GM23338 (cell line): ENCODE measurements at regions not wholly inside any gene's neighbourhood (a gene's known extent, or its start where the extent isn't known, plus 50 kb on each side); places are given as distances from the start of the nearest gene placed in this dataset.

Experiments
- ATAC-seq: fragments of 200-7000 bp; cut with Tn5 transposase; 3 replicates; pipeline ENCODE4 v1.9.1; 2020
- DNase-seq: peaks from one replicate; pipeline ENCODE4 v3.0.0-alpha.2; 2015; ENCODE audit warnings: low spot score
- H2AFZ ChIP-seq: fragments of 200-600 bp; sonication (generic); 2 replicates; pipeline ENCODE4 v1.8.0; 2016; ENCODE audit warnings: antibody characterized with exemption, mild to moderate bottlenecking, moderate library complexity
- H3F3A ChIP-seq: fragments of 200-600 bp; sonication (generic); replicated peaks from 2 replicates; pipeline ENCODE4 v1.8.0; 2017; ENCODE audit warnings: antibody characterized with exemption, mixed run types, low read depth
- H3K27ac ChIP-seq: fragments of 200-600 bp; sonication (generic); 2 replicates; pipeline ENCODE4 v1.6.1; 2016; ENCODE audit warnings: low read depth
- H3K27me3 ChIP-seq: fragments of 200-600 bp; sonication (generic); 2 replicates; pipeline ENCODE4 v1.8.0; 2016; ENCODE audit warnings: mild to moderate bottlenecking, mixed run types, moderate library complexity; ENCODE audit not compliant: insufficient read depth
- H3K36me3 ChIP-seq: fragments of 200-600 bp; sonication (generic); 2 replicates; pipeline ENCODE4 v1.8.0; 2016; ENCODE audit warnings: mild to moderate bottlenecking; ENCODE audit not compliant: insufficient read depth
- H3K4me1 ChIP-seq: fragments of 200-600 bp; sonication (generic); 2 replicates; pipeline ENCODE4 v1.8.0; 2016; ENCODE audit warnings: mild to moderate bottlenecking, moderate library complexity; ENCODE audit not compliant: insufficient read depth
- H3K4me2 ChIP-seq: fragments of 200-600 bp; sonication (generic); 2 replicates; pipeline ENCODE4 v1.7.1; 2017; ENCODE audit warnings: mixed run types
- H3K4me3 ChIP-seq: fragments of 200-600 bp; sonication (generic); 2 replicates; pipeline ENCODE4 v1.6.1; 2016; ENCODE audit warnings: mixed run types
- H3K79me2 ChIP-seq: fragments of 200-600 bp; sonication (generic); replicated peaks from 2 replicates; pipeline ENCODE4 v1.8.0; 2017; ENCODE audit warnings: mild to moderate bottlenecking; ENCODE audit not compliant: insufficient read depth
- H3K9me2 ChIP-seq: fragments of 200-600 bp; sonication (generic); 2 replicates; pipeline ENCODE4 v1.8.0; 2017; ENCODE audit not compliant: insufficient read depth
- H4K20me1 ChIP-seq: fragments of 200-600 bp; sonication (generic); replicated peaks from 2 replicates; pipeline ENCODE4 v1.8.0; 2017; ENCODE audit warnings: mild to moderate bottlenecking; ENCODE audit not compliant: insufficient read depth
- H3K27ac Mint-ChIP-seq: 2 replicates; pipeline ENCODE4 v1.8.0; 2020; ENCODE audit warnings: inconsistent platforms, mild to moderate bottlenecking, moderate library complexity, mixed read lengths
- H3K27me3 Mint-ChIP-seq: 3 replicates; pipeline ENCODE4 v1.8.0; 2022; ENCODE audit warnings: low read depth, mild to moderate bottlenecking, moderate library complexity, mixed read lengths, inconsistent platforms; ENCODE audit not compliant: insufficient read depth, poor library complexity
- H3K36me3 Mint-ChIP-seq: 3 replicates; pipeline ENCODE4 v1.8.0; 2021; ENCODE audit warnings: low read depth, mild to moderate bottlenecking, inconsistent platforms, moderate library complexity, mixed read lengths
- H3K4me1 Mint-ChIP-seq: 3 replicates; pipeline ENCODE4 v1.8.0; 2020; ENCODE audit warnings: mild to moderate bottlenecking, inconsistent platforms, mixed read lengths
- H3K4me3 Mint-ChIP-seq: 3 replicates; pipeline ENCODE4 v1.8.0; 2021; ENCODE audit warnings: moderate library complexity, mild to moderate bottlenecking, inconsistent platforms, mixed read lengths
- H3K9me3 Mint-ChIP-seq: 3 replicates; pipeline ENCODE4 v1.8.0; 2020; ENCODE audit warnings: moderate library complexity, mild to moderate bottlenecking, inconsistent platforms, mixed read lengths
- CTCF ChIP-seq, 2 experiments: fragments of 200-600 bp in 1 of 2; sonication (generic) in 1 of 2; conservative IDR thresholded peaks; 2 replicates each; pipeline versions ENCODE4 v1.5.1 to v1.6.1; 2016 to 2017; ENCODE audit warnings: antibody characterized with exemption in 2 of 2, low read depth in 2 of 2, mild to moderate bottlenecking in 2 of 2, moderate library complexity in 1 of 2
- JUNB ChIP-seq: IDR thresholded peaks from one replicate; pipeline ENCODE4 v1.6.1; 2016; ENCODE audit warnings: antibody characterized with exemption; ENCODE audit not compliant: unreplicated experiment
- NANOG ChIP-seq: IDR thresholded peaks from 2 replicates; pipeline ENCODE4 v1.6.1; 2016; ENCODE audit warnings: antibody characterized with exemption, borderline replicate concordance
- POLR2AphosphoS5 ChIP-seq: IDR thresholded peaks from 2 replicates; pipeline ENCODE4 v1.6.1; 2016; ENCODE audit warnings: antibody characterized with exemption, low read depth
- REST ChIP-seq: IDR thresholded peaks from one replicate; pipeline ENCODE4 v1.6.1; 2018; ENCODE audit warnings: antibody characterized with exemption; ENCODE audit not compliant: unreplicated experiment
- ZNF114 ChIP-seq: fragments of 250-450 bp; sonication (Bioruptor Pico); IDR thresholded peaks from 2 replicates; pipeline ENCODE4 v1.5.0; 2020; ENCODE audit warnings: mild to moderate bottlenecking, moderate library complexity

- peaks cover 14% of the 10 kb centered on the region for H3K9me3 Mint-ChIP-seq
- Histone ChIP-seq H3K27ac (no peak overlapping the region), H3K79me2 (no peaks in the 10 kb centered on the region), H3K27me3 (no peaks in the 10 kb centered on the region), H3K36me3 (no peaks in the 10 kb centered on the region), H2AFZ (peak overlapping the region; percentile 78; the same call in 1 of the 2 replicates), H4K20me1 (no peaks in the 10 kb centered on the region), H3K4me2 (no peak overlapping the region), H3K4me3 (no peak overlapping the region), H3K9me2 (0 out of 2 replicates have a peak, but pooled peaks cover 3% of the 10 kb centered on the region), H3K4me1 (no peaks in the 10 kb centered on the region), H3F3A (no peaks in the 10 kb centered on the region)
- H3K36me3 Mint-ChIP-seq: peaks cover 28% of the 10 kb centered on the region
- H3K27me3 Mint-ChIP-seq: no peaks in the 10 kb centered on the region
- ATAC-seq (peak; percentile 50), DNase-seq (peak; percentile 62)
- TF ChIP-seq JUNB (no peak), REST (no peak), CTCF (conservative IDR thresholded peaks at IDR 0.05; ENCODE audit: low read depth in 2 of 2) (peak; percentile 68 to 80)
- H3K4me1 Mint-ChIP-seq: no peaks in the 10 kb centered on the region
- no peak overlapping the region for H3K27ac Mint-ChIP-seq
- H3K4me3 Mint-ChIP-seq: no peak overlapping the region
Measured at GRCh38 chr2:122451040-122451439, 695.6 kb downstream of the TSN start.

GRCh38 chr2:122451697-122452096, 696.2 kb downstream of the TSN start:
- H3K36me3 Mint-ChIP-seq: peaks cover 26% of the 10 kb centered on the region
- Histone ChIP-seq H2AFZ (no peak overlapping the region), H3K36me3 (no peaks in the 10 kb centered on the region), H3K4me2 (no peak overlapping the region), H3K4me1 (no peaks in the 10 kb centered on the region), H4K20me1 (no peaks in the 10 kb centered on the region), H3F3A (no peaks in the 10 kb centered on the region), H3K9me2 (0 out of 2 replicates have a peak, but pooled peaks cover 3% of the 10 kb centered on the region), H3K27me3 (no peaks in the 10 kb centered on the region), H3K79me2 (no peaks in the 10 kb centered on the region), H3K4me3 (no peak overlapping the region), H3K27ac (no peak overlapping the region)
- H3K4me3 Mint-ChIP-seq: no peak overlapping the region
- DNase-seq (no peak), ATAC-seq (no peak)
- no peak for TF ChIP-seq ZNF114
- no peak for TF ChIP-seq POLR2AphosphoS5
- H3K27me3 Mint-ChIP-seq: no peaks in the 10 kb centered on the region
- H3K4me1 Mint-ChIP-seq: no peaks in the 10 kb centered on the region
- H3K9me3 Mint-ChIP-seq: peaks cover 14% of the 10 kb centered on the region
- no peak overlapping the region for H3K27ac Mint-ChIP-seq

GRCh38 chr2:122469147-122469546, 713.7 kb downstream of the TSN start:
- Mint-ChIP-seq H3K27me3 (peaks cover 2% of the 10 kb centered on the region), H3K36me3 (no peaks in the 10 kb centered on the region), H3K4me1 (no peaks in the 10 kb centered on the region), H3K9me3 (no peaks in the 10 kb centered on the region), H3K27ac (no peak overlapping the region), H3K4me3 (no peak overlapping the region)
- no peak overlapping the region for H3K4me3 ChIP-seq
- no peaks in the 10 kb centered on the region for H4K20me1 ChIP-seq
- H3K27me3 ChIP-seq: no peaks in the 10 kb centered on the region
- H3F3A ChIP-seq: no peaks in the 10 kb centered on the region
- DNase-seq (no peak), ATAC-seq (no peak)
- TF ChIP-seq NANOG: no peak
- no peak overlapping the region for H3K27ac ChIP-seq
- H2AFZ ChIP-seq: no peak overlapping the region
- no peaks in the 10 kb centered on the region for H3K79me2 ChIP-seq
- 0 out of 2 replicates have a peak, but pooled peaks cover 1% of the 10 kb centered on the region for H3K9me2 ChIP-seq
- H3K36me3 ChIP-seq: no peaks in the 10 kb centered on the region
- peaks cover 4% of the 10 kb centered on the region; the same call in 1 of the 2 replicates for H3K4me1 ChIP-seq
- no peak overlapping the region for H3K4me2 ChIP-seq
